ENCODE measurements at regions not wholly inside any gene's neighbourhood (a gene's known extent, or its start where the extent isn't known, plus 50 kb on each side); places are given as distances from the start of the nearest gene placed in this dataset.

DNA sequence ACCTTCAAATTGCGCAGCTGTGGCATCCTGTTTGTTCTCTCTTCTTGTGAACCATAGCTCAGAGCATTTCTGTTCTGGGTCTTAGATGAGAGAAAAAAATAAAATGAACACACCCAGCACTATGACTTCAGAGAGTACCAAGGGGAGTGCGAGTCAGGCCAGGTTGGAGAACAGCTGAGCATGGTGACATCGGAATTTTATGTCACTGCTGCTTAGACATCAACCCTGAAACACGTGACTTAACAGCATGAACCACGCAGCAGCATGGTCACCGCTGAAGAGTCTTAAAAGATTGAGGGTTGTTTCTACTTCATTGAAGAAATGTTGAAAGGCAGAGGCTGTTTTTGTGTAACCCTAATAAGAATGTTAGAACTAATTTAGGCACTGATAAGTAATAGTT, 288.8 kb upstream of the SOX11 start:
- ChIA-PET POLR2A (no interaction called here), CTCF (no interaction called here)
- Histone ChIP-seq H3K4me1 (ENCODE audit: control insufficient read depth, insufficient read depth, low read length) (peaks cover 4% of the 10 kb centered on the region), H3K9me3 (ENCODE audit: control insufficient read depth, insufficient read depth, low read depth, low read length) (no peaks in the 10 kb centered on the region), H3K36me3 (ENCODE audit: control insufficient read depth in 2 of 2, insufficient read depth in 1 of 2, low read length in 2 of 2) (no peaks in the 10 kb centered on the region), H3K27ac (ENCODE audit: extremely low read depth, low read depth, low read length) (no peak overlapping the region), H3K4me3 (ENCODE audit: low read depth, low read length) (no peak overlapping the region)
- no peak for TF ChIP-seq ZNF571 (tag by site-specific recombination; IDR thresholded peaks at IDR 0.05)
- no peak for TF ChIP-seq REPIN1 (tag by site-specific recombination; IDR thresholded peaks at IDR 0.05; ENCODE audit: low read depth)
- TF ChIP-seq ZNF221 (tag by site-specific recombination; IDR thresholded peaks at IDR 0.05; ENCODE audit: borderline replicate concordance), result no peak
- no peak for TF ChIP-seq ZNF121 (tag by site-specific recombination; IDR thresholded peaks at IDR 0.05)
- no peak for TF ChIP-seq PRDM6 (tag by site-specific recombination; IDR thresholded peaks at IDR 0.05)
- TF ChIP-seq ZNF311 (tag by site-specific recombination; IDR thresholded peaks at IDR 0.05; ENCODE audit: borderline replicate concordance), result no peak
- no peak for TF ChIP-seq ZNF830 (tag by site-specific recombination; IDR thresholded peaks at IDR 0.05; ENCODE audit: low read depth)
- TF ChIP-seq ZNF677 (tag by site-specific recombination; IDR thresholded peaks at IDR 0.05), result no peak
- TF ChIP-seq SP7 (tag by site-specific recombination; IDR thresholded peaks at IDR 0.05), result no peak
- TF ChIP-seq KLF17 (tag by site-specific recombination; IDR thresholded peaks at IDR 0.05), result no peak

GRCh38 chr2:5409898-5410381, 282.2 kb upstream of the SOX11 start:
- no peaks in the 10 kb centered on the region for H3K4me1 ChIP-seq (ENCODE audit: control insufficient read depth, insufficient read depth, low read length)
- H3K4me3 ChIP-seq (ENCODE audit: low read depth, low read length), result no peak overlapping the region
- H3K27ac ChIP-seq (ENCODE audit: extremely low read depth, low read depth, low read length), result no peak overlapping the region
- ChIA-PET POLR2A (no interaction called here), CTCF (interaction anchor here (0.7 kb wide), 1 partner anchor 9 kb away, joined by 3 read pairs; no protein-coding TSS in a partner anchor)
- no peak for TF ChIP-seq ZNF658 (tag by site-specific recombination; IDR thresholded peaks at IDR 0.05)
- no peak for TF ChIP-seq PRDM1 (tag by site-specific recombination; IDR thresholded peaks at IDR 0.05)
- TF ChIP-seq ZNF2 (tag by site-specific recombination; IDR thresholded peaks at IDR 0.05), result no peak
- no peak for TF ChIP-seq ZEB2 (tag by site-specific recombination; IDR thresholded peaks at IDR 0.05)
- no peak for TF ChIP-seq SCRT2 (tag by site-specific recombination; IDR thresholded peaks at IDR 0.05)
- TF ChIP-seq ZNF530 (tag by site-specific recombination; IDR thresholded peaks at IDR 0.05; ENCODE audit: low read depth), result no peak
- no peak for TF ChIP-seq PRDM10 (tag by site-specific recombination; IDR thresholded peaks at IDR 0.05)
- TF ChIP-seq ZNF23 (tag by site-specific recombination; IDR thresholded peaks at IDR 0.05; ENCODE audit: borderline replicate concordance), result no peak
- TF ChIP-seq ZNF76 (tag by site-specific recombination; IDR thresholded peaks at IDR 0.05; ENCODE audit: borderline replicate concordance, low read depth), result no peak
- TF ChIP-seq ZNF157 (tag by site-specific recombination; IDR thresholded peaks at IDR 0.05), result no peak
- no peak for TF ChIP-seq ZNF747 (tag by site-specific recombination; IDR thresholded peaks at IDR 0.05)
- TF ChIP-seq ZNF624 (tag by site-specific recombination; IDR thresholded peaks at IDR 0.05), result no peak
- no peak for TF ChIP-seq ZNF280C (tag by site-specific recombination; IDR thresholded peaks at IDR 0.05)
- no peak for TF ChIP-seq ZBTB48 (tag by site-specific recombination; IDR thresholded peaks at IDR 0.05)
- TF ChIP-seq ZNF654 (tag by site-specific recombination; IDR thresholded peaks at IDR 0.05; ENCODE audit: low read depth), result no peak
- no peak for TF ChIP-seq ZNF510 (tag by site-specific recombination; IDR thresholded peaks at IDR 0.05; ENCODE audit: insufficient replicate concordance)
- no peak for TF ChIP-seq MYNN (tag by site-specific recombination; IDR thresholded peaks at IDR 0.05; ENCODE audit: borderline replicate concordance)
- H3K36me3 ChIP-seq (ENCODE audit: control insufficient read depth in 2 of 2, insufficient read depth in 1 of 2, low read length in 2 of 2), result no peaks in the 10 kb centered on the region
- no peaks in the 10 kb centered on the region for H3K9me3 ChIP-seq (ENCODE audit: control insufficient read depth, insufficient read depth, low read depth, low read length)
